ENCODE measurements at regions not wholly inside any gene's neighbourhood (a gene's known extent, or its start where the extent isn't known, plus 50 kb on each side); places are given as distances from the start of the nearest gene placed in this dataset.
"Not testable (repeated sequence)": the region's sequence is repeated elsewhere in the genome, so short reads cannot be mapped to it uniquely, and the experiment has no call there.

DNA sequence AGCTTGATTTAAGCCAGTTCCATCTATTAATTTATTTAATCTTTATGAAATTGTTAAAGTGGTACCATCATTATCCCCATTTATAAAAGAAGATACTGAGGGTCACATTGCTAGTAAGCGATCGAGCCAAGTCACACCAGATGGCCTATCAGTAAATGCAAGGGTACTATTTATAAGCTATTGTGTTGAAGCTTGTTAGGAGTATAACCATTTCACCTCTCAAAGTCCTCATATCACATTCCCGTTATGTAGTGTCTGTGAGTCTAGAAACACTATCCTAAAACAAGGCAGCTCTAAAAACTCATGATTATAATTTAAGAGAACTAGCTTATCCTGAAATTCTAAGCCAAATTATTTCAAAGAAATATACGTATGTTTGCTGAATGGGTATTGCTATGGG, 1161.8 kb downstream of the EFNA5 start:
- no peak for DNase-seq

DNA sequence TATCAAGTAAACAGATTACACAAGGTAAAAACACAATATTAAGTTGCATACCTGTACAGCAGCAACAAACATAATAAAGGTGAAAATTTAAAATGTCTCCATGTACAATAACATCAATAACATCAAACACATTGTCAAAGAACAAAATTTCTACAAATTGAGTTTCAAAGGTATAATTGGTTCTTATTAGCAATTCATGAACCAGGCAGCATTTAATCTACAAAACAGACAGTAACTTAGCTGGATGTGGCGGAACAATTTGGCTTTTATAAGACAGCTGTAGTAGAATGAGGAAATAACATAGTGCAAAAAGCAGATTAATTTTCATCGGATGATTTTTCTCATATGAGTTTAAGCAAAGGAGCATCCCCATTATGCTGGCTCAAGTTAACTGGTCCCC, 1176.8 kb downstream of the EFNA5 start:
- DNase-seq = no peak

DNA sequence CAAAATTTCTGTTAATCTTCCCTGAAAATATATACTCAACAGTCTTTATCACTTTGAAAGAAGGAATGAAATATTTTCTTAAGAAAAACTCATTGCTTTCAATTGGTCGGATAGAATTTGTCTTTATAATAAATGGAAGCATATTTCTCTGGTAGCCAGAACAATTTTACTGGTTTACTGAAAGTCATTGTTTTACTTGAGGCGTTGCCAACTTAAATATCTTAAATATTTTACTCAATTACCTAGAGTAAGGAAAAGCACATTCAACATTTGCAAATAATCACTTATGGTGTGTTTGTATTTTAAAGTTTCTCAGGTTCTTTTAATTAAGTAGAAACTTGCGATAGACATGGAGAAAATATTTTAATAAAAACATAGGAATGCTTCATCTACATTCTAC, 1181.7 kb downstream of the EFNA5 start:
- no peak for DNase-seq

DNA sequence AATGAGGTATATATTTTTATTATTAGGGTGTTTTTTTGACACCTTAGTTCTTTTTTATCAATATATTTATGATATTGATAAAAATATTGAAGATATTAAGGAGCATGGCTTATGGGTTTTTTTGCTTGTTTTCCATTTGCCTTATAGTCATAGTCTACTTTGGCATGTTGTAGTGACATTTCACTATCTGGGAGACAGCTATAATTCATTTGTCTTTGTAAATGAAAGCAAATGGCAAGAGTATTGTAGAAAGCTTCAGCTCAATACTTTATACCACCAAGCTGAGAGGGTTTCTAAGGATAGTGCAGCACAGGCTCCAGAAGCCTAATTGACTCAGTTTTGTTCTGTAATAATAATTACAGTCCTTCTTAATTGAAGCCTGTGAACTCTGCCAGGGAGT, 1182.3 kb downstream of the EFNA5 start:
- DNase-seq = no peak

DNA sequence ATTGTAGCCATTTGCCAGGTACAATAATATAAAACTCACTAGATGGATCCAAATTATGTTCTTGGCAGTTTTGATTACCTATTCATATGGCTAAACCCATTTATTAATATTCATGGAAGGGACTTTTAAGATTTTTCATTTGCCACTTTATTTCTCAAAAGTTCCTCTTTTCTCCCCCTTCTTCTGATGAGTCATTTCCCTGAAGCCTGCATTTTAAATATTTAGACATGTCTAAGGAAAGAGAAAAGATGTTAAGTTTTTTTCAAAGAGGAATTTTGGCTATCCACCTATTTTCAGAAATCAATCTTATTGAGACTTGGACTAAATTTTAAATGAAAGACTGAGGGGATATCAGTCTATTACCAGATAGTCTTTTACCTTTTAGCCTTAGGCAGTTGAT, 1189.4 kb downstream of the EFNA5 start:
- no peak for DNase-seq

DNA sequence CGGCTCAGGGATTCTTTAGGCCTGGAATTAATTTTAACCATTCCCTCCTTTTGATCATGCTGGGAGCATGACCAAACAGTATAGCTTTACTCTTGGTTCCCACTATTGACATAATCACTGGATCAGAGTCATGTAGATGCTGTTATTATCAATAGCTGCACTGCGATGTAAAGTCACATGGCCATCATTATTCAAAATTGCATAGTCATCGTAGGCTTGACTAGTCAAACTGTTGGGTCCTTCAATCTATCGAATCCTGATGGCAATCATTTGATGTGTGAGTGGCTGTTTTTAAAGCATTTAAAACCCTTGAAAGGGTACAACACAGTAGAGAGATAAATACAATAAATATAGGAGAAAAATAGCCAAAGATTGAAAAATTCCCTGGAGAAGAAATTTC, 1194.1 kb downstream of the EFNA5 start:
- no peak for DNase-seq

DNA sequence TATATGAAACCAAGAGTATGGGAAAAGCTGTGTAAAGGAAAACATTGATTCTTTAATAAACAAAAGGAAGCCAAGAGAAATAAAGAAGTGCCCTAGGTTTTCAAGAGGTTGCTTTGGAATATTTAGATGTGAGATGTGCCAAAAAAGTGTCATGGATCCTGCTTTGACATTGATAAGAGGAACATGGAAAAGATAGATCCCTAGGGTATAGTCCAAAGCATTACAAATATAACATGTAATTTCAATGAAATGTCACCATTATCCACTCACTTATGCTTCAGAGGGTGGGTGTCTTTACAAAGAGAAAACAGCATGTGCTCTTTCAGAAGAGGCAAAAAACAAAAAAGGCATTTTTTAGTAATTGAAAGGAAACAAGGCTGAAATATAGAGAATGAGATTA, 1196.7 kb downstream of the EFNA5 start:
- no peak for DNase-seq

DNA sequence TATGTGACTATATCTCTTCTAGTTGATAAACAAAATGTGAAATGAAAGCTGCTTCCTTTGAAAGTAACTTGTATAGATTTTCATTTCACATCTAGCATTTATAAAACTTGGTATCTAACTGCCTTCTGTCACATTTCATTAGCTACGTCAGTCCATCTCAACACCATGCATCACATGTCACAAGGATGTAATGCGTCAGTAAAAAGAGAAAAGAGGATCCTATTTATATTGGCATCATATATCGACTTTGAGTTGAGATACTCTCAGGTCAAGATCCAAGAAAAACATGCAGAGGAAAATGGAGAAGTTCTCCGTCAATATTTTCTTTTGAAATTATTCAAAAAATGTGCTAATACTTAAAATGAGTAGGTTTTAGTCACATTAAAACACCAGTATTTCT, 1211.2 kb downstream of the EFNA5 start:
- no peak for DNase-seq

DNA sequence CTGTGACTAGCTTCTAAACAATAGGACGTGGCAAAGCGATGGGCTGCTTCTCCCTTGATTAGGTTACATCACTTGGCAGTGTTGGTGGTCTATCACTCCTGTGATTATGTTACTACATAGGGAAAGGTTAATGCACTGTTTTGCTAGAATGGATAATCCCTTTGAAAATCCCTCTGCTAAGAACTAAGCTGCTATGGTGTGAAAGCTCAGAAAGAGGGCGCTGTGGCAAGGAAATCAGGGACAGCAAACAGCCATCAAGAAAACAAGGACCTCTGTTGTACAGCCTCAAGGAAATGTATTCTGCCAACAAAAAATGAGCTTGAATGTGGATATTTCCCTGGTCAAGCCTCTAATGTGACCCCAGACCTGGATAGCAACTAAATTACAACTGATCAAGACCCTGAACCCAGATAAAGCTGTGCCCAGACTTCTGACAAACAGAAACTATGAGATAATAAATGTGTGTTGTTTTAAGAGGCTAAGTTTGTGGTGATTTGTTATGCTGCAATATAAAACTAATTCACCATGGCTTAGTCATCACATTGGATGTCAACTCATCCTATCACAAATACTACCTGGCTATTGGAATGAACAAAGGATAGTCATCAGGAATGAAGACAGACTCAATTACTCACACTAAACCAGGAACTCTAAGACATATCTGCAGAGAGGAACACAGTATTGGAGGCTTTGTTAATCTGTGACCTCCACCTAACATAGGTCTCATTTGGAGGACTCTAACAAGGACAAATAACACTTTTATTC, 1215.9 kb downstream of the EFNA5 start:
- DNase-seq = no peak

DNA sequence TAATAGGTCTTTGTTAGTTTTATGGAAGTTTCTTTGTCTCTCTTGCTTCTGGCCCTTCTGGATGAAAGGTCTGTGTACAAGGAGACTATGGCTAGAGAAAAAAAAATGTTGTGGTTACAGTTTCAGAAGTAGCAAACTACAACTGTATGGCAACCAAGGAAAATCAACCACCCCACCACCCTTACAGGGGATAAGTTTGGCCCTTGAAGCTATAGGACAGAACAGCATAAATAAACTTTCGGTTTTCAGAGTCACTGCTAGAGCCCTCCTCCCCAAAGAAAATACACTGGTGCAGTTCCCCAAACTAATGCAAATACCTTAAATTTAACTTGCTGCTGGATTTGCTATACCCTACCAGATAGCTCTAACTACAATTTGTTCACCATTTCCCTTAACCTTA, 1216.7 kb downstream of the EFNA5 start:
- DNase-seq = no peak

DNA sequence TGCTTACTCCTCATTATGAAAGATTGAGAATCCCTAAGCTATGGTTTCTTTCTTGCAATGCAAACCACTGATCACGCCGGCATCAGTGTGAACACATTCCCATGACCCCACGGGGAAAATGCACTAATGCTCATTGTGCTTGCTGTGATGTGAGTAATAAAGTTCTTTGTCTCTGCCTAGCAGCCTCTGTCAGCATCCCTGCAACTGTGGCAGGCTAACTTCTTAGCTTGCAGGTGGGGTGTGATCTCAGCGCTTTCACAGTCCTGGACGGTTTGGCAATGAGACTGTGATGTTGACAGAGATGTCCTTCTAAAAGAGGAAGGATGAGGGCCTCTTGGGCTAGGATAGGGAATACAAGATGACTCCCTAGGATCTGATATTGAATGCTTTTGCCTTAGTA, 1218.7 kb downstream of the EFNA5 start:
- no peak for DNase-seq

DNA sequence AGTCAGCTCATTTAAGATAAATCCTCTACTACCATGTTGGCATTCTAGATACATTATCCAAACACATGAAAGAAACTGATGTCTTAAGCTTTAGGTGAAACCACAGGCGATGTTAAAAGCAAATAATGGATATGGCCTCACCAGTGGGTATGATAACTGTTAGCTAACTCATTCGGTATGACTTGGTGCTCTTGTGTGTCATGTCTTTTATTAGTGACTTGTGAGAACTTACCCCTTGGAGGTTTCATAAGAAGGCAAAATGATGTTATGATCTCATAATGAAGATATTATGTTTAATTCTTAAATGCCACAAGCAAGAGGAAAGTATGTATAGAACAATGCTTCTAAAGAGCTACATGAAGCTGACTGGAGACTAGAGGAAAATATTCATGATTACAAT, 1227.0 kb downstream of the EFNA5 start:
- no peak for DNase-seq

DNA sequence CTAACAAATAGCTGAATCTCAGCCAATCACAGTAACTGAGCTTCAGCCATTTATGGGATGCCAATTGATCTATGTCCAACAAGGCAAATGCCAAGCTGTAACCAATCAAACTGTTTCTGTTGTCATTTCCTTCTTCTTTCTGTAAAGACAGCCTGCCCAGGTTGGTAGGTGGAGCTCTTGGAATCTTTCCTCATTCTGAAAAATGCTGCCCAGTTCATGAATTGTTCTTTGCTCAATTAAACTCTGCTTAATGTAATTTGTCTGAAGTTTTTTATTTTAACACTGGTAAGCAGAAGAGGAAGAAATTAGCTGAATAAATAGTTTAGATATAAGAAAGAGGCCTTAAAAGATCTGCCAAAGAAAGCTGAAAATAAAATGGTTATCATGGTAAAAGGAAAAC, 1235.6 kb downstream of the EFNA5 start:
- DNase-seq = no peak

DNA sequence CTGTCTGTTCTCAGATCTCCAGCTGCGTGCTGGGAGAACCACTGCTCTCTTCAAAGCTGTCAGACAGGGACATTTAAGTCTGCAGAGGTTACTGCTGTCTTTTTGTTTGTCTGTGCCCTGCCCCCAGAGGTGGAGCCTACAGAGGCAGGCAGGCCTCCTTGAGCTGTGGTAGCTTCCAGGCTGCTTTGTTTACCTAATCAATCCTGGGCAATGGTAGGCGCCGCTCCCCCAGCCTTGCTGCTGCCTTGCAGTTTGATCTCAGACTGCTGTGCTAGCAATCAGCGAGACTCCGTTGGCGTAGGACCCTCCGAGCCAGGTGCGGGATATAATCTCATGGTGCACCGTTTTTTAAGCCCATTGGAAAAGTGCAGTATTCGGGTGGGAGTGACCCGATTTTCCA, 1240.0 kb downstream of the EFNA5 start:
- not testable (repeated sequence) for DNase-seq

DNA sequence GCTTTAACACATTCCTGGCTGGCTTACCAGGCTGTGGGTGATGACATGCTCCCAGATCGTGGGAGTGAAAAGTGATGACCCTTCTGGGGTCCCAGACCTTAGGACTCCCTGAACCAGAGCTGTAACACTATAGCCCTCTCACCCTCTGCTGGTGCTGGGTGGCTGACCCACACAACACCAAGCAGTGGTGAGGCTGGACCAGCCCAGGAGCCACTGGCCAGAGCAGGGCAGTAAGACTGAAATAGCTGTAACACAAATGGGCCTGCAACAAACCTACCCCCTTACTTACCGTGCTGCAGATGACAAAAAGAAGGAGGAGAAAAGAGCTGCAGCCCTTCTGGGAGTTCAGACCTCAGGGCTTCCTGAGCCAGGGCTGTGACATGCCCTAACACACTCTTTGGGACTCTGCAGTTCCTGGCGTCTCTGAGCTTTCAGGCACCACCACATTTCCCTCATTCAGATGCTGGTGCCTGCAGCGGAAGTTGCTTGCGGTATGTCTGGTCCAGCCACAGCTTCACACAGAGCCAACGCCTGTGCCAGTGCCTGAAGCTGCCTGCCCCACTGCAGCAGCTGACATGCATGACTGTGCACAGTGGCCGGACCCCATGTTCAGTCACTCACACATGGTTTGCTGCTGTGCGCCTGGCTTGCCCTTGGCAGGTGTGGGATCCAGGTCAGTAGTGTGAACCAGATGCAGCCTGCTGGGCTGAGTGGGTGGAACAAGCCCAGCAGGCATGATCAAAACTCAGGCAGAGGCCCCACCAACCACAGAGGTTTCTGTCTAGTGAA, 1247.4 kb downstream of the EFNA5 start:
- no peak for DNase-seq

DNA sequence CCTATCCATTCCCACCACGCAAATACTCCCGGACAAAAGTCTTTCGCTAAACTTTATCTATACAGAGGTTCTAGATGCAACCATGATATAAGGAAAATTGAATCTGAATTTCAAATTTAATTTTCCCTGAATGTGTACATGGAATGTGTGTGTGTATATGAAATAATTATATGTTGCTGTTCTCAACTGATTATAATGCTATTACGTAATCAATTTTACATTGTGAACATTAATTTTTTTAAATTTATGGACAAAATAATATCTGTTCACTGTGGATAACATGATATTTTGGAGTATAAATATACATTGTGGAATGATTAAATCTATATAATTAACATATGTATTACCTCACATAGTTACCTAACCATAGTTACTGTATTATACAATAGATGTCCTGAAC, 1250.6 kb downstream of the EFNA5 start:
- no peak for DNase-seq

DNA sequence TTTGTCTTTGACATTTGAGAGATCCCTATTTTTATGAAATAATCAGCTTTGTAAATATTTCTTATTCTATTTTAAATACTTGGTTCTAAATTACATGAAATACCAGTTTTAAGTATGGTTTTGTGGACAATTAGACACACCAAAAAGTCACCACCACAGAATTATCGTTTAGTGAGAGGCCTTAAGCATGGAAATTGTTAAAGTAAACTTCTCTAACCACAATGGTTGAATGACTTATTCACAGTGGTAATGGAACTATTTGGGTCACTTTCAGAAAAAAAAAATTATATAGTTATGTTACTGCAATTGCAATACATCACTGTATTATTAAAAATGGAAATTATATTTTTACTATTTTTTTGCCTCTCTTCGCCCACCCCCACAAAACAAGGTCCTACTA, 1252.5 kb downstream of the EFNA5 start:
- no peak for DNase-seq

DNA sequence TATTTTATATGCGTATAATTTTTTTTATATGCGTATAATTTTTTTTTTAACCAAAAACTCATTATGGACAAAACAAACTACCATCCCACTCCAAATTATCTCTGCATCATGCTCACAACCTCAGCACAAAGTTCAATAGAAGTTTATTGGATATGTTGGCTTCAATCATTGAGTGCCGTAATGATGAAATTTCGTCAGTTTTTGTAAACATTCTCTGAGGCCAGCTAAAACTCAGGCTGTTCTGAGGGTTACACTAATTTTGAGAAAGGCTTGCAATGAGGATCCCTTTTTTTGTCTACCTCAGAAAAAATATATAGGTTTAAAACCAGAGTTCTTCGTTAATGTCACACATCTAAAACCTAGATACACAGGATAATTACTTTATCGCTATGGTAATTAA, 1253.2 kb downstream of the EFNA5 start:
- no peak for DNase-seq

DNA sequence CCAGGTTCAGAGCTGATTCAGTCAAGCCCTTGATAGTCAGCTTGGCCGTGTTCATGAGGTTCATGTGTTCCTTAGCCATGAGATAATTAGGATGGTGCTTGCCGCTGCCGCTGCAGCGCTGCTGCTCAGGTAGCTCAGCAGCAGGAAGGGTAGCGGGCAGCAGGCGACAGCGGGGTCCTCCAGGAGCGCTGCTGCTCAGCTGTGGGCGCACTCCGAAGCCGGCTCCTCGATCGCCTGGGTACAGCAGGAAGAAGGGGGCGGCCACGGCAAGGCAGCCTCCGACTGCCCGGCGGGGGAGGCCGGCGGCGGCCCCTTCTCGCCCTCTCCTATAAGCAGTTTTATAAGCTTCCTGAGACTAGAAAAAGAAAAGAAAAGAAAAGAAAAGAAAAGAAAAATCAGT, 1253.6 kb downstream of the EFNA5 start:
- no peak for DNase-seq

DNA sequence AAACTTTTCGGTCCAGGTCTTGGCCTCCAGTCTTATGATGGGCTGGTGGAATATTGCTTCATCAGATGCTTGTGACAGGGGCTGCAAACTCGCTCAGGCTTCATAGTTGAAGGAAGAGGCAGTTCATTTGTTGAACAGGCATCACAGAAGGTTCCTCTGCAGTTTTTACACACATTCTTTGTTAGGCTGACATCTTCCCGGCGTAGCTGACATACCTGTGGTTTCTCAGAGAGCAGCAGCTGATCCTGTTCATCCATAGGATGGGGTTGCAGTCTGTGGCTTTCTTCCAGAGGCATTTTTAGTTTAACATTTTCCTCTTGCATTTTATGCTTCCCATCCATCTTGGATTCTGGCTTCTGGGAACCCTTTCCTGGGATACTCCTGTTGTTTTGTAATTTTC, 1255.2 kb downstream of the EFNA5 start:
- no peak for DNase-seq

DNA sequence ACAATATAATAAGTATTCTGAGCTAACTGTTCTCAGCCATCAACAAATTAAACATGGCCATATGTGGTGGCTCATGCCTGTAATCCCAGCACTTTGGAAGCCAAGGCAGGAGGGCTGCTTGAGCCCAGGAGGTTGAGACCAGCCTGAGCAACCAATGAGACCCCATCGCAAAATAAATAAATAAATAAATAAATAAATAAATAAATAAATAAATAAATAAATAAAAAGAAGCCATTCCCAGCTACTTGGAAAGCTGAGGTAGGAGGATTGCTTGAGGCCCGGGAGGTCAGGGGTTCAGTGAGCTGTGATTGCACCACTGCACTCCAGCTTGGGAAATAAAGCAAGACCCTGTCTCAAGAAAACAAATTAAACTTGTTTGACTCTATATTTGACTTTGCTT, 1256.4 kb downstream of the EFNA5 start:
- no peak for DNase-seq

DNA sequence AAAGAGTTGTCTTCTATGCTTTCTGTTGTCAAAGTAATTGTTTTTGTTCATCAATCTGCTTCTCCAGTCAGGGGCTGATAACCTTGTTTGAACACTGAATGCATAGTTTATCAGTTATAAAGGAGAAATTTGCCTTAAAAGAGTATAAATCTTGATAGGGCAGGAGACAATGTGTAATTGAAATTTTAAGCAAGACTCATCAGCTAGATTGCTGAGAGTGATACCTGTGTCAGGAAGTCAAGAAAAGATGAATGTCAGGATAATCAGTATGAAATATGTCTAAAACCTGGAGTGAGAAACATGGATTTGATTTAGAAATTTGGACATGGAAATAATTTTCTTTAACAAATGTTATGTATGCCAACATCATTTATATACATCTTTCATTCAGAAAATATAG, 1258.1 kb downstream of the EFNA5 start:
- DNase-seq = no peak

DNA sequence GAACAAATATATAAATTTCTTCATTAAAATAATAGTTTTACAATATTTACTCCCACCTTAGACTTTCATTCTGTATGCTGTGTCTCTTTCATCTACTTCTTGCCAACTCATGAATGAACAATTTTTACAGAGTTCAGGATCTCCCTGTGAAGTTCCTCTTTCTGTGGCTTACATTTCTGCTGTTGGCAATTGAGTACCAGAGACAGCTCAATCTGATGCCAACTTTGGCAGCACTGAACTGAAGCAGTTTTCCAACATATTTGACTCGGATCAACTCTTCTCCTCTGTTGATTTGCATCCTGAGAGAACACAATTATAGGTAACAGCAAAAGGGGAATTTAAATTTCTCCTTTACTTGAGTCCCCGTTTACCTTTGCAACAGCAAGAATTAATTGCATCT, 1262.2 kb downstream of the EFNA5 start:
- DNase-seq = no peak

DNA sequence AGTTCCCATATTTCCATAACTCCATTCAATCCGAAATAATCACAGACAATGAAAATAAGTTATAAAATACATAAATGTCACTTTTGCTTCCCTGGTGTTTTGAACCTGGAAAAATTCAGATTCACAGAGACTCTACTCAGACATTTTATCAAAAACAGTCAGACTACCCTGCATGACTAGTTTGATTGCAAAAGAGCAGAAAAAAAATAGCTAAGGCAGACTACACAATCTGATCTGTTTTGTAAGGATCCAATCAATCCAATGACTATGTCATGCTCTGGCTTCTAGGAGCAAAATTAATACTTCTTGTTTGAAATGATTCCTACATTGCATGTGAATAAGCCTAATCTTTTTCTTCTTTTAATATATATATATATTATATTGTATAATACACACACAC, 1262.6 kb downstream of the EFNA5 start:
- DNase-seq = no peak

DNA sequence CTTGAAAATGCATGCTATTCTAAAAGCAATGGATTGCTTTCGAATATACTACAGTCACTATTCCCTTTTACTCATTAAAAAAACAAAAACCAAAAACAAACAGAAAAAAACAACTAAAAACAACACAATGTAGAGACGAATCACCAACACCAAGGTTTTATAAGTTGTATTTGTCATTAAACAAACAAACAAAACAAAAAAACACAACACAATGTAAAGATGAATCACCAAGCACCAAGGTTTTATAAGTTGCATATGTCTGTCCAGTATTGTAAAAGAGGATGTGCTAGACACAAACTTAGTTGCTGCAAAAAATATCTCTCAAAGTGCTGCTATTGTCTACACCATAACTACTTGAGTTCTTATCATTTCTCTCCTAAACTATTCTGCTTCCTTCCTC, 1269.2 kb downstream of the EFNA5 start:
- DNase-seq = no peak
